ENCODE measurements at regions not wholly inside any gene's neighbourhood (a gene's known extent, or its start where the extent isn't known, plus 50 kb on each side); places are given as distances from the start of the nearest gene placed in this dataset.

GRCh38 chr20:57808264-57809070 lies 98.7 kb upstream of the PMEPA1 start:
- Histone ChIP-seq H3K36me3 (ENCODE audit: control insufficient read depth in 2 of 2, extremely low read depth in 1 of 2, insufficient read depth in 2 of 2, low read length in 2 of 2) (no peaks in the 10 kb centered on the region), H3K27me3 (ENCODE audit: control insufficient read depth, extremely low read depth, insufficient read depth, low read length) (peaks cover 59% of the 10 kb centered on the region), H3K4me1 (ENCODE audit: control insufficient read depth, extremely low read depth, insufficient read depth, low read length) (peaks cover 13% of the 10 kb centered on the region), H3K9me1 (ENCODE audit: control insufficient read depth, extremely low read depth, insufficient read depth, low read length) (no peaks in the 10 kb centered on the region), H3K79me2 (ENCODE audit: control insufficient read depth, insufficient read depth, low read length) (no peaks in the 10 kb centered on the region), H3K27ac (ENCODE audit: control insufficient read depth, insufficient read depth, low read length) (no peak overlapping the region), H2AFZ (ENCODE audit: control insufficient read depth, low read length) (no peak overlapping the region), H3K4me3 (ENCODE audit: control insufficient read depth in 2 of 3, extremely low read depth in 1 of 3, insufficient read depth in 2 of 3, low read depth in 1 of 3, low read length in 3 of 3) (no peak overlapping the region), H3K9ac (ENCODE audit: control insufficient read depth, extremely low read depth, insufficient read depth, low read length) (no peak overlapping the region), H4K20me1 (ENCODE audit: control insufficient read depth, extremely low read depth, insufficient read depth, low read length) (no peaks in the 10 kb centered on the region), H3K9me3 (ENCODE audit: control insufficient read depth, low read depth, low read length) (no peaks in the 10 kb centered on the region), H3K4me2 (ENCODE audit: control insufficient read depth, extremely low read depth, insufficient read depth, low read depth, low read length) (no peak overlapping the region)
- FAIRE-seq (no peak), DNase-seq (ENCODE audit: low read depth, low spot score) (no peak)
- dilution Hi-C loops (cut with MboI; ENCODE audit: extremely low pct_ligation_motif_present, low sequenced_read_pairs), result no loop called here
- TF ChIP-seq EZH2 (IDR thresholded peaks at IDR 0.05; ENCODE audit: low read length), result no peak
- TF ChIP-seq, protein P1, sequence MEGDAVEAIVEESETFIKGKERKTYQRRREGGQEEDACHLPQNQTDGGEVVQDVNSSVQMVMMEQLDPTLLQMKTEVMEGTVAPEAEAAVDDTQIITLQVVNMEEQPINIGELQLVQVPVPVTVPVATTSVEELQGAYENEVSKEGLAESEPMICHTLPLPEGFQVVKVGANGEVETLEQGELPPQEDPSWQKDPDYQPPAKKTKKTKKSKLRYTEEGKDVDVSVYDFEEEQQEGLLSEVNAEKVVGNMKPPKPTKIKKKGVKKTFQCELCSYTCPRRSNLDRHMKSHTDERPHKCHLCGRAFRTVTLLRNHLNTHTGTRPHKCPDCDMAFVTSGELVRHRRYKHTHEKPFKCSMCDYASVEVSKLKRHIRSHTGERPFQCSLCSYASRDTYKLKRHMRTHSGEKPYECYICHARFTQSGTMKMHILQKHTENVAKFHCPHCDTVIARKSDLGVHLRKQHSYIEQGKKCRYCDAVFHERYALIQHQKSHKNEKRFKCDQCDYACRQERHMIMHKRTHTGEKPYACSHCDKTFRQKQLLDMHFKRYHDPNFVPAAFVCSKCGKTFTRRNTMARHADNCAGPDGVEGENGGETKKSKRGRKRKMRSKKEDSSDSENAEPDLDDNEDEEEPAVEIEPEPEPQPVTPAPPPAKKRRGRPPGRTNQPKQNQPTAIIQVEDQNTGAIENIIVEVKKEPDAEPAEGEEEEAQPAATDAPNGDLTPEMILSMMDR (optimal IDR thresholded peaks at IDR 0.05 in 1 of 3, IDR thresholded peaks at IDR 0.05 in 1 of 3, conservative IDR thresholded peaks at IDR 0.05 in 1 of 3; ENCODE audit: extremely low read depth in 1 of 3, insufficient read depth in 2 of 3, low read length in 3 of 3), result no peak

DNA sequence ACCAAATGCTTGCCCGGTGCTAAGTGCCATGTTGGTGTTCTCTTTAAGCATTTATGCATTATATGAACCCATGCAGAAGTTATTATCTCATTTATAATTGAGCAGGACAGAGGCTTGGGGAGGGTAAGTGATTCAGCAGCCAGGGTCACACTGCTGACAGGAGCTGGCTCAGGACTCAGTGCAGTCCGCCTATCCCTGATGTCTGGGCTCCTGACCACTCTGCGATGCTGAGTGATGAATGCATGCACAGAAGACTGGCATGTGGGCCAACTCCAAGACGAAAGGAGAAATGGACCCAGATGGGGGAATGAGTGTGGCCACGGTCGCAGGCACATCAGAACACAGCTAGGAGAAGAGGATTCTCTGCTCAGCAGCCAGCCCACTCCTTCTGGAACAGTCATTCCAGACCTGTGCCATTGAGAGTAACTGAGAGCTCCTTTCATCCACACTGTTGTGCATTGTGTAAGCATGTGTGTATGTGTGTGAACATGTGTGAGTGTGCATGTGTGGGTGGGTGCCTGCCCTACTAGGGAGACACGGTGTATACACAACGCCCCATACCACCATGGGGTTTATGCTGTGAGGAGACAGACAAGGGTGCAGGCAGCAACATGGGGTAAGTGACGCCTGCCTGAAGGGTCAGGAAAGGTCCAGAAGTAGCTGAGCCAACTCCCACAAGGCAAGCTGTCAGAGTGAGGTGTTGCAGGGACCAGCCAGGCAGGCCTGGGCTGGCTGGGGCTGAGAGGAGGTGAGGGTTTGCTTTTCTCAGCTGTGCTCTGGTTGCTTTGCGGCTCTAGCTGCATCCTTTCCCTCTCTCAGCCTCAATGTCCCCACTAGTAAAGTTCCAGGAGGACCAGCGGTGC lies 97.8 kb upstream of the PMEPA1 start:
- FAIRE-seq (peak; percentile 26), DNase-seq (ENCODE audit: low read depth, low spot score) (no peak)
- H3K36me3 ChIP-seq (ENCODE audit: control insufficient read depth in 2 of 2, extremely low read depth in 1 of 2, insufficient read depth in 2 of 2, low read length in 2 of 2), result no peaks in the 10 kb centered on the region
- peaks cover 60% of the 10 kb centered on the region for H3K27me3 ChIP-seq (ENCODE audit: control insufficient read depth, extremely low read depth, insufficient read depth, low read length)
- H3K9ac ChIP-seq (ENCODE audit: control insufficient read depth, extremely low read depth, insufficient read depth, low read length), result no peak overlapping the region
- H3K9me3 ChIP-seq (ENCODE audit: control insufficient read depth, low read depth, low read length), result no peaks in the 10 kb centered on the region
- no peak overlapping the region for H3K4me2 ChIP-seq (ENCODE audit: control insufficient read depth, extremely low read depth, insufficient read depth, low read depth, low read length)
- H3K27ac ChIP-seq (ENCODE audit: control insufficient read depth, insufficient read depth, low read length), result no peak overlapping the region
- no peaks in the 10 kb centered on the region for H4K20me1 ChIP-seq (ENCODE audit: control insufficient read depth, extremely low read depth, insufficient read depth, low read length)
- no peaks in the 10 kb centered on the region for H3K79me2 ChIP-seq (ENCODE audit: control insufficient read depth, insufficient read depth, low read length)
- no peak overlapping the region for H2AFZ ChIP-seq (ENCODE audit: control insufficient read depth, low read length)
- peaks cover 13% of the 10 kb centered on the region for H3K4me1 ChIP-seq (ENCODE audit: control insufficient read depth, extremely low read depth, insufficient read depth, low read length)
- H3K9me1 ChIP-seq (ENCODE audit: control insufficient read depth, extremely low read depth, insufficient read depth, low read length), result no peaks in the 10 kb centered on the region
- no peak overlapping the region for H3K4me3 ChIP-seq (ENCODE audit: control insufficient read depth in 2 of 3, extremely low read depth in 1 of 3, insufficient read depth in 2 of 3, low read depth in 1 of 3, low read length in 3 of 3)
- dilution Hi-C loops (cut with MboI; ENCODE audit: extremely low pct_ligation_motif_present, low sequenced_read_pairs), result no loop called here
- no peak for TF ChIP-seq EZH2 (IDR thresholded peaks at IDR 0.05; ENCODE audit: low read length)
- TF ChIP-seq, protein P1 (optimal IDR thresholded peaks at IDR 0.05 in 1 of 3, IDR thresholded peaks at IDR 0.05 in 1 of 3, conservative IDR thresholded peaks at IDR 0.05 in 1 of 3; ENCODE audit: extremely low read depth in 1 of 3, insufficient read depth in 2 of 3, low read length in 3 of 3), result no peak
